GM18868 (cell line): ENCODE measurements at regions not wholly inside any gene's neighbourhood (a gene's known extent, or its start where the extent isn't known, plus 50 kb on each side); places are given as distances from the start of the nearest gene placed in this dataset.
A peak's percentile ranks its signal among the peaks of the same experiment; 100 is the strongest.

Experiments
- ATAC-seq: cut with Tn5 transposase; IDR thresholded peaks from one replicate; pipeline ENCODE4 v1.9.1; 2021; ENCODE audit warnings: mild to moderate bottlenecking, moderate library complexity; ENCODE audit not compliant: unreplicated experiment

- ATAC-seq = no peak
These were observed 109.1 kb upstream of the MDFIC2 start for GRCh38 chr3:70421506-70421905.

- no peak for ATAC-seq
These were observed 96.6 kb upstream of the MDFIC2 start for GRCh38 chr3:70409018-70409417.

GRCh38 chr3:70400194-70400593 is 87.8 kb upstream of the MDFIC2 start:
- peak; percentile 89 for ATAC-seq

GRCh38 chr3:70393881-70394612 is 81.6 kb upstream of the MDFIC2 start:
- no peak for ATAC-seq

GRCh38 chr3:70392227-70392626 is 79.8 kb upstream of the MDFIC2 start:
- no peak for ATAC-seq

GRCh38 chr3:70387889-70388288 is 75.5 kb upstream of the MDFIC2 start:
- ATAC-seq = no peak

GRCh38 chr3:70386846-70387245 is 74.4 kb upstream of the MDFIC2 start:
- no peak for ATAC-seq

GRCh38 chr3:70386043-70386442 is 73.6 kb upstream of the MDFIC2 start:
- no peak for ATAC-seq

GRCh38 chr3:70383360-70383831 is 71.0 kb upstream of the MDFIC2 start:
- peak; percentile 98 for ATAC-seq

- ATAC-seq = no peak
These were observed 61.7 kb upstream of the MDFIC2 start for GRCh38 chr3:70374179-70374578.
